ENCODE measurements at regions not wholly inside any gene's neighbourhood (a gene's known extent, or its start where the extent isn't known, plus 50 kb on each side); places are given as distances from the start of the nearest gene placed in this dataset.

- H2AFZ ChIP-seq (ENCODE audit: low read depth, low read length) = no peak overlapping the region
- no peak overlapping the region for H3K9ac ChIP-seq (ENCODE audit: insufficient read depth in 1 of 2, low read depth in 2 of 2, low read length in 2 of 2)
- H3K4me1 ChIP-seq (replicated peaks in 1 of 2; ENCODE audit: control insufficient read depth in 2 of 2, insufficient read depth in 2 of 2, low read length in 2 of 2) = no peaks in the 10 kb centered on the region
- CTCF ChIA-PET (ENCODE audit: low intra/inter-chr PET ratio) = no interaction called here
- BruUV-seq (replicated peaks) = no TSS peak
- DNase-seq (ENCODE audit: extremely low read depth in 1 of 4, low spot score in 3 of 4) (no peak), ATAC-seq (no peak), FAIRE-seq (no peak)
- intact Hi-C loops (cut with micrococcal nuclease) (no loop called here), in situ Hi-C loops (cut with MboI) (no loop called here)
- H3K27me3 ChIP-seq (ENCODE audit: control insufficient read depth in 2 of 2, insufficient read depth in 2 of 2, low read length in 2 of 2) = no peaks in the 10 kb centered on the region
- H3K9me3 ChIP-seq (replicated peaks; ENCODE audit: control insufficient read depth, insufficient read depth, low read depth, low read length) = no peaks in the 10 kb centered on the region
- no peak overlapping the region for H3K4me3 ChIP-seq
- H3K4me2 ChIP-seq (ENCODE audit: insufficient read depth, low read length) = no peak overlapping the region
- POLR2A ChIA-PET = no interaction called here
- no peak overlapping the region for H3K27ac ChIP-seq (ENCODE audit: extremely low read depth, low read depth, low read length)
- H3K79me2 ChIP-seq (ENCODE audit: control insufficient read depth, insufficient read depth, low read length) = no peaks in the 10 kb centered on the region
- no peak for TF ChIP-seq NFE2L1 (tag; IDR thresholded peaks at IDR 0.05; ENCODE audit: borderline replicate concordance, low read depth)
- TF ChIP-seq ETS1 (conservative IDR thresholded peaks at IDR 0.05; ENCODE audit: control insufficient read depth, low read depth, low read length) = no peak
- no peak for TF ChIP-seq CBX3 (IDR thresholded peaks at IDR 0.05; ENCODE audit: borderline replicate concordance in 1 of 2, low read length in 2 of 2)
- WGBS (ENCODE audit: insufficient coverage, low coverage, missing lambda C conversion rate) = 0% methylated on average over 3 of the region's 3 CpGs
- no peaks in the 10 kb centered on the region for H3K9me1 ChIP-seq (ENCODE audit: control insufficient read depth, insufficient read depth, low read length)
- H4K20me1 ChIP-seq (replicated peaks; ENCODE audit: control insufficient read depth, insufficient read depth, low read length) = no peaks in the 10 kb centered on the region
- H3K36me3 ChIP-seq (ENCODE audit: control insufficient read depth, insufficient read depth, low read length) = no peaks in the 10 kb centered on the region
Observed at GRCh38 chr13:68009546-68009945, 779.4 kb upstream of the PCDH9 start.

- Histone ChIP-seq H3K4me2 (ENCODE audit: insufficient read depth, low read length) (no peak overlapping the region), H2AFZ (ENCODE audit: low read depth, low read length) (no peak overlapping the region), H4K20me1 (replicated peaks; ENCODE audit: control insufficient read depth, insufficient read depth, low read length) (no peaks in the 10 kb centered on the region), H3K36me3 (ENCODE audit: control insufficient read depth, insufficient read depth, low read length) (no peaks in the 10 kb centered on the region), H3K27me3 (ENCODE audit: control insufficient read depth in 2 of 2, insufficient read depth in 2 of 2, low read length in 2 of 2) (no peaks in the 10 kb centered on the region), H3K27ac (ENCODE audit: extremely low read depth, low read depth, low read length) (no peak overlapping the region), H3K9me3 (replicated peaks; ENCODE audit: control insufficient read depth, insufficient read depth, low read depth, low read length) (no peaks in the 10 kb centered on the region), H3K4me3 (no peak overlapping the region), H3K4me1 (replicated peaks in 1 of 2; ENCODE audit: control insufficient read depth in 2 of 2, insufficient read depth in 2 of 2, low read length in 2 of 2) (no peaks in the 10 kb centered on the region), H3K9me1 (ENCODE audit: control insufficient read depth, insufficient read depth, low read length) (no peaks in the 10 kb centered on the region), H3K9ac (ENCODE audit: insufficient read depth in 1 of 2, low read depth in 2 of 2, low read length in 2 of 2) (no peak overlapping the region), H3K79me2 (ENCODE audit: control insufficient read depth, insufficient read depth, low read length) (no peaks in the 10 kb centered on the region)
- intact Hi-C loops (cut with micrococcal nuclease) = no loop called here
- DNase-seq (ENCODE audit: extremely low read depth in 1 of 4, low spot score in 3 of 4) = no peak
- FAIRE-seq = no peak
- POLR2A ChIA-PET = no interaction called here
- TF ChIP-seq DACH1 (IDR thresholded peaks at IDR 0.05; ENCODE audit: partially characterized antibody) (no peak), RFX1 (IDR thresholded peaks at IDR 0.05) (peak; percentile 26; the same call in 1 of the 2 replicates)
- no peak for ATAC-seq
- no TSS peak for BruUV-seq (replicated peaks)
- CTCF ChIA-PET (ENCODE audit: low intra/inter-chr PET ratio) = no interaction called here
- in situ Hi-C loops (cut with MboI) = no loop called here
- 0% methylated on average over 1 of the region's 1 CpG for WGBS (ENCODE audit: insufficient coverage, low coverage, missing lambda C conversion rate)
Observed at GRCh38 chr13:68007576-68007975, 777.4 kb upstream of the PCDH9 start.

Data from K562 (cell line).